H9 (cell line): ENCODE measurements at regions not wholly inside any gene's neighbourhood (a gene's known extent, or its start where the extent isn't known, plus 50 kb on each side); places are given as distances from the start of the nearest gene placed in this dataset.

Experiments used
- DNase-seq: peaks from one replicate; pipeline ENCODE4 v3.0.0-alpha.2; 2017
- H2AFZ ChIP-seq: one replicate; pipeline ENCODE4 v1.6.1; 2013; ENCODE audit warnings: mild to moderate bottlenecking, low read length, control low read depth, moderate library complexity
- H2AK5ac ChIP-seq: 2 replicates; pipeline ENCODE4 v1.6.1; 2013; ENCODE audit warnings: low read length, control low read depth, mixed read lengths; ENCODE audit not compliant: insufficient read length
- H2BK120ac ChIP-seq: one replicate; pipeline ENCODE4 v1.6.1; 2013; ENCODE audit warnings: low read depth, mild to moderate bottlenecking, low read length, control low read depth, inconsistent platforms; ENCODE audit not compliant: poor library complexity, severe bottlenecking
- H2BK12ac ChIP-seq: 2 replicates; pipeline ENCODE4 v1.6.1; 2013; ENCODE audit warnings: low read length, control low read depth, mixed read lengths, low read depth; ENCODE audit not compliant: insufficient read length
- H2BK15ac ChIP-seq: 2 replicates; pipeline ENCODE4 v1.6.1; 2013; ENCODE audit warnings: low read depth, low read length, control low read depth
- H2BK20ac ChIP-seq: one replicate; pipeline ENCODE4 v1.6.1; 2013; ENCODE audit warnings: low read depth, mild to moderate bottlenecking, low read length, control low read depth, inconsistent platforms; ENCODE audit not compliant: poor library complexity, severe bottlenecking
- H2BK5ac ChIP-seq: 2 replicates; pipeline ENCODE4 v1.6.1; 2013; ENCODE audit warnings: low read length, control low read depth, mixed read lengths; ENCODE audit not compliant: insufficient read length
- H3K14ac ChIP-seq: 2 replicates; pipeline ENCODE4 v1.6.1; 2013; ENCODE audit warnings: low read length, control low read depth; ENCODE audit not compliant: insufficient read depth
- H3K18ac ChIP-seq: 2 replicates; pipeline ENCODE4 v1.6.1; 2013; ENCODE audit warnings: low read depth, mild to moderate bottlenecking, mixed read lengths, low read length, control low read depth; ENCODE audit not compliant: insufficient read length
- H3K23ac ChIP-seq: 2 replicates; pipeline ENCODE4 v1.6.1; 2013; ENCODE audit warnings: low read length, control low read depth, mixed read lengths, low read depth; ENCODE audit not compliant: insufficient read length
- H3K23me2 ChIP-seq: 2 replicates; pipeline ENCODE4 v1.6.1; 2013; ENCODE audit warnings: low read depth, mild to moderate bottlenecking, mixed read lengths, low read length, control low read depth; ENCODE audit not compliant: insufficient read length, poor library complexity, severe bottlenecking
- H3K27ac ChIP-seq: 2 replicates; pipeline ENCODE4 v1.5.1; 2013; ENCODE audit warnings: low read length, control low read depth, mixed read lengths, low read depth; ENCODE audit not compliant: insufficient read length
- H3K27me3 ChIP-seq: 2 replicates; pipeline ENCODE4 v1.6.1; 2013; ENCODE audit warnings: low read length, control low read depth, inconsistent platforms; ENCODE audit not compliant: insufficient read depth
- H3K4ac ChIP-seq: 2 replicates; pipeline ENCODE4 v1.6.1; 2013; ENCODE audit warnings: low read depth, mild to moderate bottlenecking, control low read depth, inconsistent platforms, low read length, moderate library complexity
- H3K4me1 ChIP-seq: 2 replicates; pipeline ENCODE4 v1.6.1; 2013; ENCODE audit warnings: low read length, control low read depth, inconsistent platforms; ENCODE audit not compliant: insufficient read depth
- H3K4me2 ChIP-seq: 2 replicates; pipeline ENCODE4 v1.6.1; 2013; ENCODE audit warnings: low read length, control low read depth, mixed read lengths; ENCODE audit not compliant: insufficient read length, insufficient read depth
- H3K56ac ChIP-seq: 2 replicates; pipeline ENCODE4 v1.6.1; 2013; ENCODE audit warnings: low read depth, mild to moderate bottlenecking, mixed read lengths, low read length, control low read depth; ENCODE audit not compliant: insufficient read length
- H3K79me1 ChIP-seq: 2 replicates; pipeline ENCODE4 v1.6.1; 2013; ENCODE audit warnings: low read depth, mild to moderate bottlenecking, moderate library complexity, low read length, control low read depth, inconsistent platforms; ENCODE audit not compliant: insufficient read depth, poor library complexity, severe bottlenecking
- H3K79me2 ChIP-seq: 2 replicates; pipeline ENCODE4 v1.6.1; 2013; ENCODE audit warnings: low read length, control low read depth, inconsistent platforms; ENCODE audit not compliant: insufficient read depth
- H3K9ac ChIP-seq: 2 replicates; pipeline ENCODE4 v1.6.1; 2013; ENCODE audit warnings: low read length, control low read depth, mixed read lengths; ENCODE audit not compliant: insufficient read length; ENCODE audit errors: extremely low read depth
- H3K9me3 ChIP-seq: one replicate; pipeline ENCODE4 v1.6.1; 2013; ENCODE audit warnings: low read depth, low read length, inconsistent platforms; ENCODE audit not compliant: control insufficient read depth
- H3T11ph ChIP-seq: one replicate; pipeline ENCODE4 v1.6.1; 2013; ENCODE audit warnings: mild to moderate bottlenecking, low read length, control low read depth, inconsistent platforms
- H4K20me1 ChIP-seq: one replicate; pipeline ENCODE4 v1.6.1; 2013; ENCODE audit not compliant: control insufficient read depth, insufficient read length, insufficient read depth
- H4K5ac ChIP-seq: 2 replicates; pipeline ENCODE4 v1.6.1; 2013; ENCODE audit warnings: low read depth, mild to moderate bottlenecking, mixed read lengths, low read length, control low read depth; ENCODE audit not compliant: insufficient read length
- H4K8ac ChIP-seq: replicated peaks from 2 replicates; pipeline ENCODE4 v1.6.1; 2013; ENCODE audit warnings: low read length, control low read depth, mixed read lengths, low read depth; ENCODE audit not compliant: insufficient read length
- H4K91ac ChIP-seq: 2 replicates; pipeline ENCODE4 v1.6.1; 2013; ENCODE audit warnings: low read depth, mild to moderate bottlenecking, moderate library complexity, mixed read lengths, low read length, control low read depth; ENCODE audit not compliant: insufficient read length
- H3K27ac Mint-ChIP-seq, 3 experiments: 2 replicates in 2 of 3; 3 replicates in 1 of 3; pipeline ENCODE4 v1.8.0; 2020 to 2021; ENCODE audit warnings: mixed read lengths in 3 of 3, mild to moderate bottlenecking in 1 of 3, moderate library complexity in 1 of 3
- H3K27me3 Mint-ChIP-seq: 2 replicates; pipeline ENCODE4 v1.8.0; 2021; ENCODE audit warnings: low read depth, mild to moderate bottlenecking, moderate library complexity, mixed read lengths
- H3K36me3 Mint-ChIP-seq, 3 experiments: 2 replicates in 2 of 3; 3 replicates in 1 of 3; pipeline ENCODE4 v1.8.0; 2020 to 2021; ENCODE audit warnings: low read depth in 3 of 3, mixed read lengths in 3 of 3; ENCODE audit not compliant: insufficient read depth in 1 of 3
- H3K4me1 Mint-ChIP-seq, 2 experiments: 2 replicates each; pipeline ENCODE4 v1.8.0; 2020; ENCODE audit warnings: mixed read lengths in 2 of 2
- H3K4me3 Mint-ChIP-seq, 2 experiments: 2 replicates in 1 of 2; 3 replicates in 1 of 2; pipeline ENCODE4 v1.8.0; 2020 to 2021; ENCODE audit warnings: mild to moderate bottlenecking in 2 of 2, mixed read lengths in 2 of 2, moderate library complexity in 1 of 2
- H3K9me3 Mint-ChIP-seq, 2 experiments: 2 replicates in 1 of 2; 3 replicates in 1 of 2; pipeline ENCODE4 v1.8.0; 2020; ENCODE audit warnings: mild to moderate bottlenecking in 2 of 2, mixed read lengths in 2 of 2, moderate library complexity in 1 of 2
- whole genome bisulfite sequencing: extraction: QIAGEN DNeasy Blood & Tissue Kit; methylation state at CpG from one replicate; pipeline ENCODE4 v1.1.7; 2013; ENCODE audit warnings: missing lambda C conversion rate, low lambda C conversion rate, mixed read lengths; ENCODE audit not compliant: insufficient read length; ENCODE audit errors: extremely low coverage; 5-methylcytosine and 5-hydroxymethylcytosine counted together
- TF ChIP-seq, protein P1 (sequence below): fragments of 200-600 bp; sonication (generic); conservative IDR thresholded peaks from 3 replicates; pipeline ENCODE4 v1.8.0; 2021; ENCODE audit warnings: antibody characterized with exemption, mild to moderate bottlenecking

DNA sequence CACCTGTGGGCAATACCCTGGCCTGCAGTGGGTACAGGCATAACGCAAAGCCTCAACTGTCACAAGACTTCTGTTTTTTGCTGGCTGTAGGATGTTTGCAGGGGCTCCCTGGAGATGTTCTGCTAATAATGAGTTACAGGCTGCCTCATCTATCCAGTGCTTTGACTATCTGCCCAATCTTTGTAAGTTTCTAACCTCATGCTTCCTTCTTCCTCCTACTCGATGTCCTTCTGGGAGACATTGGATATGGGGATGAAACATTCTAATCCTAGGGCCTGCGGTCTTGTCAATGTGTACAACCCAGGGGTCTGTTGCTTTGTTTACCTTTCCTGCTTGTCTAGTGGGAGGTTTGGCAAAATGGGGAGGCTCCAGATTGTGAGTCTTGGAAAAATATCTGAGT lies 136.8 kb upstream of the TCF21 start:
- DNase-seq: no peak
- Histone ChIP-seq H2BK20ac (no peak overlapping the region), H4K20me1 (no peaks in the 10 kb centered on the region), H3K4me2 (no peak overlapping the region), H4K91ac (no peak overlapping the region), H4K8ac (no peak overlapping the region), H3K27ac (no peak overlapping the region), H2BK120ac (no peak overlapping the region), H3K23ac (no peak overlapping the region), H3K79me2 (no peaks in the 10 kb centered on the region), H2BK5ac (no peak overlapping the region), H3K79me1 (no peaks in the 10 kb centered on the region), H2AK5ac (no peak overlapping the region), H3K18ac (no peak overlapping the region), H2BK15ac (no peak overlapping the region), H2AFZ (no peak overlapping the region), H3K56ac (no peak overlapping the region), H3K23me2 (no peaks in the 10 kb centered on the region), H3K9me3 (no peaks in the 10 kb centered on the region), H3K9ac (no peak overlapping the region), H3T11ph (no peak overlapping the region), H3K4me1 (no peaks in the 10 kb centered on the region), H3K14ac (no peak overlapping the region), H3K27me3 (no peaks in the 10 kb centered on the region), H3K4ac (no peak overlapping the region), H2BK12ac (no peak overlapping the region), H4K5ac (no peak overlapping the region)
- no peak overlapping the region for H3K27ac Mint-ChIP-seq
- H3K27me3 Mint-ChIP-seq: no peaks in the 10 kb centered on the region
- no peaks in the 10 kb centered on the region; a peak in 1 of 5 replicates for H3K9me3 Mint-ChIP-seq
- H3K36me3 Mint-ChIP-seq: no peaks in the 10 kb centered on the region
- TF ChIP-seq, protein P1, sequence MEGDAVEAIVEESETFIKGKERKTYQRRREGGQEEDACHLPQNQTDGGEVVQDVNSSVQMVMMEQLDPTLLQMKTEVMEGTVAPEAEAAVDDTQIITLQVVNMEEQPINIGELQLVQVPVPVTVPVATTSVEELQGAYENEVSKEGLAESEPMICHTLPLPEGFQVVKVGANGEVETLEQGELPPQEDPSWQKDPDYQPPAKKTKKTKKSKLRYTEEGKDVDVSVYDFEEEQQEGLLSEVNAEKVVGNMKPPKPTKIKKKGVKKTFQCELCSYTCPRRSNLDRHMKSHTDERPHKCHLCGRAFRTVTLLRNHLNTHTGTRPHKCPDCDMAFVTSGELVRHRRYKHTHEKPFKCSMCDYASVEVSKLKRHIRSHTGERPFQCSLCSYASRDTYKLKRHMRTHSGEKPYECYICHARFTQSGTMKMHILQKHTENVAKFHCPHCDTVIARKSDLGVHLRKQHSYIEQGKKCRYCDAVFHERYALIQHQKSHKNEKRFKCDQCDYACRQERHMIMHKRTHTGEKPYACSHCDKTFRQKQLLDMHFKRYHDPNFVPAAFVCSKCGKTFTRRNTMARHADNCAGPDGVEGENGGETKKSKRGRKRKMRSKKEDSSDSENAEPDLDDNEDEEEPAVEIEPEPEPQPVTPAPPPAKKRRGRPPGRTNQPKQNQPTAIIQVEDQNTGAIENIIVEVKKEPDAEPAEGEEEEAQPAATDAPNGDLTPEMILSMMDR: no peak
- no peak overlapping the region for H3K4me3 Mint-ChIP-seq
- WGBS: no CpG with 5 or more reads among the region's 3 CpGs
- no peaks in the 10 kb centered on the region for H3K4me1 Mint-ChIP-seq
